ENCODE measurements at regions not wholly inside any gene's neighbourhood (a gene's known extent, or its start where the extent isn't known, plus 50 kb on each side); places are given as distances from the start of the nearest gene placed in this dataset.

GRCh38 chr18:75533950-75534349, 106.4 kb upstream of the SMIM21 start:
- Mint-ChIP-seq H3K27ac (no peak overlapping the region), H3K9me3 (peaks cover under 1% of the 10 kb centered on the region), H3K4me1 (peaks cover 3% of the 10 kb centered on the region), H3K4me3 (no peak overlapping the region), H3K36me3 (no peaks in the 10 kb centered on the region), H3K27me3 (ENCODE audit: low read depth) (no peaks in the 10 kb centered on the region)
- no peak for DNase-seq (ENCODE audit: low spot score in 2 of 2, unreplicated experiment in 2 of 2)
- no peak for TF ChIP-seq CTCF (IDR thresholded peaks at IDR 0.05; ENCODE audit: unreplicated experiment)

GRCh38 chr18:75533209-75533608, 105.7 kb upstream of the SMIM21 start:
- no peaks in the 10 kb centered on the region for H3K27me3 Mint-ChIP-seq (ENCODE audit: low read depth)
- peaks cover 3% of the 10 kb centered on the region for H3K4me1 Mint-ChIP-seq
- no peak for DNase-seq (ENCODE audit: low spot score in 2 of 2, unreplicated experiment in 2 of 2)
- no peak overlapping the region for H3K27ac Mint-ChIP-seq
- TF ChIP-seq CTCF (IDR thresholded peaks at IDR 0.05; ENCODE audit: unreplicated experiment), result no peak
- H3K9me3 Mint-ChIP-seq, result no peaks in the 10 kb centered on the region
- H3K4me3 Mint-ChIP-seq, result no peak overlapping the region
- H3K36me3 Mint-ChIP-seq, result no peaks in the 10 kb centered on the region

- no peaks in the 10 kb centered on the region for H3K36me3 Mint-ChIP-seq
- H3K27me3 Mint-ChIP-seq (ENCODE audit: low read depth), result peaks cover 9% of the 10 kb centered on the region
- TF ChIP-seq CTCF (IDR thresholded peaks at IDR 0.05; ENCODE audit: unreplicated experiment), result no peak
- no peak overlapping the region for H3K4me3 Mint-ChIP-seq
- no peak for DNase-seq (ENCODE audit: low spot score in 2 of 2, unreplicated experiment in 2 of 2)
- H3K27ac Mint-ChIP-seq, result no peak overlapping the region
- H3K9me3 Mint-ChIP-seq, result no peaks in the 10 kb centered on the region
- peaks cover 3% of the 10 kb centered on the region for H3K4me1 Mint-ChIP-seq
Observed at GRCh38 chr18:75531851-75532459, 104.5 kb upstream of the SMIM21 start.

- no peak for DNase-seq (ENCODE audit: low spot score in 2 of 2, unreplicated experiment in 2 of 2)
- Mint-ChIP-seq H3K9me3 (no peaks in the 10 kb centered on the region), H3K4me1 (peaks cover 3% of the 10 kb centered on the region), H3K27ac (no peak overlapping the region), H3K36me3 (no peaks in the 10 kb centered on the region), H3K4me3 (no peak overlapping the region), H3K27me3 (ENCODE audit: low read depth) (peaks cover 12% of the 10 kb centered on the region)
- no peak for TF ChIP-seq CTCF (IDR thresholded peaks at IDR 0.05; ENCODE audit: unreplicated experiment)
Observed at GRCh38 chr18:75531212-75531850, 103.8 kb upstream of the SMIM21 start.

GRCh38 chr18:75530566-75531211, 103.2 kb upstream of the SMIM21 start:
- H3K4me3 Mint-ChIP-seq, result no peak overlapping the region
- no peak overlapping the region for H3K27ac Mint-ChIP-seq
- DNase-seq (ENCODE audit: low spot score in 2 of 2, unreplicated experiment in 2 of 2), result no peak
- no peak for TF ChIP-seq CTCF (IDR thresholded peaks at IDR 0.05; ENCODE audit: unreplicated experiment)
- H3K4me1 Mint-ChIP-seq, result peaks cover 3% of the 10 kb centered on the region
- H3K9me3 Mint-ChIP-seq, result no peaks in the 10 kb centered on the region
- H3K27me3 Mint-ChIP-seq (ENCODE audit: low read depth), result peaks cover 12% of the 10 kb centered on the region
- H3K36me3 Mint-ChIP-seq, result no peaks in the 10 kb centered on the region
